ENCODE measurements at regions not wholly inside any gene's neighbourhood (a gene's known extent, or its start where the extent isn't known, plus 50 kb on each side); places are given as distances from the start of the nearest gene placed in this dataset.

GRCh38 chr4:17188125-17188524 lies 289.7 kb upstream of the LDB2 start:
- Mint-ChIP-seq H3K36me3 (no peaks in the 10 kb centered on the region), H3K27me3 (ENCODE audit: low read depth in 3 of 3) (no peaks in the 10 kb centered on the region), H3K9me3 (peaks cover 1 to 15% (median 6%) of the 10 kb centered on the region in 7 donors), H3K4me3 (no peak overlapping the region), H3K27ac (no peak overlapping the region), H3K4me1 (no peaks in the 10 kb centered on the region)
- Histone ChIP-seq H3K4me3 (replicated peaks in 1 of 3; ENCODE audit: low read depth in 2 of 3, low read length in 3 of 3) (no peak overlapping the region), H3K79me2 (ENCODE audit: insufficient read depth, low read length) (no peaks in the 10 kb centered on the region), H2AFZ (ENCODE audit: insufficient read depth, low read depth, low read length, poor library complexity, severe bottlenecking) (no peak overlapping the region), H4K20me1 (ENCODE audit: insufficient read depth, low read length) (no peaks in the 10 kb centered on the region), H3K4me1 (ENCODE audit: control insufficient read depth in 1 of 2, insufficient read depth in 2 of 2, low read length in 2 of 2) (no peaks in the 10 kb centered on the region), H3K27ac (ENCODE audit: low read depth in 1 of 2, low read length in 2 of 2) (no peak overlapping the region), H3K4me2 (replicated peaks; ENCODE audit: extremely low read depth, low read length, poor library complexity, severe bottlenecking) (no peak overlapping the region), H3K9me3 (replicated peaks in 1 of 2; ENCODE audit: control insufficient read depth in 1 of 2, insufficient read depth in 1 of 2, low read length in 2 of 2) (peaks cover 0 to 8% of the 10 kb centered on the region in 2 donors), H3K27me3 (ENCODE audit: control insufficient read depth in 2 of 2, insufficient read depth in 2 of 2, low read length in 2 of 2) (no peaks in the 10 kb centered on the region), H3K9ac (ENCODE audit: insufficient read depth, low read length, poor library complexity, severe bottlenecking) (no peak overlapping the region), H3K36me3 (replicated peaks in 1 of 2; ENCODE audit: control insufficient read depth in 1 of 2, insufficient read depth in 2 of 2, low read length in 2 of 2) (no peaks in the 10 kb centered on the region)
- TF ChIP-seq CTCF (IDR thresholded peaks at IDR 0.05), result no peak
- WGBS (ENCODE audit: insufficient coverage), result 60% methylated on average over 1 of the region's 3 CpGs
- intact Hi-C loops (cut with micrococcal nuclease), result no loop called here
- no peak for DNase-seq

GRCh38 chr4:17187003-17187402 lies 288.6 kb upstream of the LDB2 start:
- H3K4me1 ChIP-seq (ENCODE audit: control insufficient read depth in 1 of 2, insufficient read depth in 2 of 2, low read length in 2 of 2), result no peaks in the 10 kb centered on the region
- intact Hi-C loops (cut with micrococcal nuclease), result no loop called here
- H2AFZ ChIP-seq (ENCODE audit: insufficient read depth, low read depth, low read length, poor library complexity, severe bottlenecking), result no peak overlapping the region
- H3K36me3 Mint-ChIP-seq, result no peaks in the 10 kb centered on the region
- TF ChIP-seq CTCF (IDR thresholded peaks at IDR 0.05), result no peak
- H3K27me3 ChIP-seq (ENCODE audit: control insufficient read depth in 2 of 2, insufficient read depth in 2 of 2, low read length in 2 of 2), result no peaks in the 10 kb centered on the region
- H4K20me1 ChIP-seq (ENCODE audit: insufficient read depth, low read length), result no peaks in the 10 kb centered on the region
- 86% methylated on average over 1 of the region's 5 CpGs for WGBS (ENCODE audit: insufficient coverage)
- H3K9ac ChIP-seq (ENCODE audit: insufficient read depth, low read length, poor library complexity, severe bottlenecking), result no peak overlapping the region
- H3K4me3 ChIP-seq (replicated peaks in 1 of 3; ENCODE audit: low read depth in 2 of 3, low read length in 3 of 3), result no peak overlapping the region
- H3K9me3 Mint-ChIP-seq, result peaks cover 0 to 15% (median 6%) of the 10 kb centered on the region in 7 donors
- H3K4me3 Mint-ChIP-seq, result no peak overlapping the region
- no peaks in the 10 kb centered on the region for H3K4me1 Mint-ChIP-seq
- H3K27ac Mint-ChIP-seq, result no peak overlapping the region
- peaks cover 0 to 11% of the 10 kb centered on the region in 2 donors for H3K9me3 ChIP-seq (replicated peaks in 1 of 2; ENCODE audit: control insufficient read depth in 1 of 2, insufficient read depth in 1 of 2, low read length in 2 of 2)
- H3K27me3 Mint-ChIP-seq (ENCODE audit: low read depth in 3 of 3), result peaks cover 0 to 2% (median 0%) of the 10 kb centered on the region in 3 donors
- H3K4me2 ChIP-seq (replicated peaks; ENCODE audit: extremely low read depth, low read length, poor library complexity, severe bottlenecking), result no peak overlapping the region
- H3K79me2 ChIP-seq (ENCODE audit: insufficient read depth, low read length), result no peaks in the 10 kb centered on the region
- DNase-seq, result no peak
- no peaks in the 10 kb centered on the region for H3K36me3 ChIP-seq (replicated peaks in 1 of 2; ENCODE audit: control insufficient read depth in 1 of 2, insufficient read depth in 2 of 2, low read length in 2 of 2)
- H3K27ac ChIP-seq (ENCODE audit: low read depth in 1 of 2, low read length in 2 of 2), result no peak overlapping the region
